Pancreas (tissue), 10 donors: ENCODE measurements at regions not wholly inside any gene's neighbourhood (a gene's known extent, or its start where the extent isn't known, plus 50 kb on each side); places are given as distances from the start of the nearest gene placed in this dataset.
"Not testable (repeated sequence)": the region's sequence is repeated elsewhere in the genome, so short reads cannot be mapped to it uniquely, and the experiment has no call there.

Experiments
- ATAC-seq, 4 donors: fragments of 200-7000 bp; cut with Tn5 transposase; one replicate each; pipeline versions ENCODE4 v1.8.0 to v1.9.1; 2020; ENCODE audit warnings: mild to moderate bottlenecking in 4 of 4, moderate library complexity in 4 of 4
- DNase-seq, 6 donors: peaks; one replicate each; pipeline ENCODE4 v3.0.0-alpha.2; 2020
- FAIRE-seq: peaks from 2 replicates; lab custom pipeline; 2012; peaks lifted over from hg19 to GRCh38; lab: Jason Lieb, UNC
- H3K27ac ChIP-seq, 4 donors: fragments of 200-600 bp; sonication (generic); 1 replicate in 3 of 4; 2 replicates in 1 of 4; pipeline versions ENCODE4 v1.5.0 to v1.8.0; 2020
- H3K27me3 ChIP-seq, 4 donors: fragments of 200-600 bp; one replicate each; pipeline ENCODE4 v1.8.0; 2021
- H3K36me3 ChIP-seq, 3 donors: fragments of 200-600 bp; sonication (generic) in 1 of 3; one replicate each; pipeline versions ENCODE4 v1.5.0 to v1.8.0; 2020 to 2021
- H3K4me1 ChIP-seq, 3 donors: fragments of 200-600 bp; one replicate each; pipeline ENCODE4 v1.8.0; 2021
- H3K4me3 ChIP-seq, 4 donors: fragments of 200-600 bp; sonication (generic) in 2 of 4; one replicate each; pipeline versions ENCODE4 v1.5.0 to v1.8.0; 2020 to 2021
- H3K9me3 ChIP-seq, 4 donors: fragments of 200-600 bp; one replicate each; pipeline ENCODE4 v1.8.0; 2021
- WGBS, 2 donors: extraction: QIAGEN DNeasy Blood & Tissue Kit; methylation state at CpG; one replicate each; pipeline ENCODE4 v1.1.7; 2013; 5-methylcytosine and 5-hydroxymethylcytosine counted together
- intact Hi-C, 3 donors: fragments of 100-400 bp; cut with DNase I; formaldehyde crosslinking; loops; one replicate each; pipeline versions ENCODE4 v1.11.1 to v1.14.2; 2022
- TF ChIP-seq, protein P1 (sequence below), 4 donors: fragments of 200-600 bp; sonication (generic) in 3 of 4; IDR thresholded peaks; one replicate each; pipeline versions ENCODE4 v1.5.0 to v1.8.0; 2021; ENCODE audit warnings: antibody characterized with exemption in 4 of 4
- donor health status: healthy with polysubstance abuse.
- donor health status: DM: no; HTN: no; CAD: no; lungs with moderate emphysema.
- donor health status: DM: no; HTN: no; CAD: no.
- donor health status: control.
- donor health status: control.
- donor health status: Bipolar disorder and iron deficiency.
- donor health status: DM: yes; HTN: yes; CAD: no.
- donor health status: DM: no; HTN: no; CAD: no.
- donor health status: DM: no; HTN: no; CAD: no.
- donor health status: DM: yes; HTN: yes; CAD: no.

DNA sequence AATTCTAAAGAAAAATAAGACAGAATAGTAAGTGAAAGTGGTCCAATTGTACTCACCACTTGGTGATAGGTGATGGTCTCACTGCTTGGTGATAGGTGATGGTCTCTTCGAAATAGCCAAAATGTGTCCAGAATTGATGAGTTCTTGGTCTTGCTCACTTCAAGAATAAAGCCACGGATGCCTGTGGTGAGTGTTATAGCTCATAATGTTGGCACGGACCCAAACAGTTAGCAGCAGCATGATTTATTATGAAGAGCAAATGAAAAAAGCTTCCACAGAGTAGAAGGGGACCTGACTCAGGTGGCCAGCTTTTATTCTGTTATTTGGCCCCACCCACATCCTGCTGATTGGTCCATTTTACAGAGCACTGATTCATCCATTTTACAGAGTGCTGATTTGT lies 272.6 kb downstream of the RPS4Y2 start:
- no peak for DNase-seq
- TF ChIP-seq, protein P1, sequence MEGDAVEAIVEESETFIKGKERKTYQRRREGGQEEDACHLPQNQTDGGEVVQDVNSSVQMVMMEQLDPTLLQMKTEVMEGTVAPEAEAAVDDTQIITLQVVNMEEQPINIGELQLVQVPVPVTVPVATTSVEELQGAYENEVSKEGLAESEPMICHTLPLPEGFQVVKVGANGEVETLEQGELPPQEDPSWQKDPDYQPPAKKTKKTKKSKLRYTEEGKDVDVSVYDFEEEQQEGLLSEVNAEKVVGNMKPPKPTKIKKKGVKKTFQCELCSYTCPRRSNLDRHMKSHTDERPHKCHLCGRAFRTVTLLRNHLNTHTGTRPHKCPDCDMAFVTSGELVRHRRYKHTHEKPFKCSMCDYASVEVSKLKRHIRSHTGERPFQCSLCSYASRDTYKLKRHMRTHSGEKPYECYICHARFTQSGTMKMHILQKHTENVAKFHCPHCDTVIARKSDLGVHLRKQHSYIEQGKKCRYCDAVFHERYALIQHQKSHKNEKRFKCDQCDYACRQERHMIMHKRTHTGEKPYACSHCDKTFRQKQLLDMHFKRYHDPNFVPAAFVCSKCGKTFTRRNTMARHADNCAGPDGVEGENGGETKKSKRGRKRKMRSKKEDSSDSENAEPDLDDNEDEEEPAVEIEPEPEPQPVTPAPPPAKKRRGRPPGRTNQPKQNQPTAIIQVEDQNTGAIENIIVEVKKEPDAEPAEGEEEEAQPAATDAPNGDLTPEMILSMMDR (IDR thresholded peaks at IDR 0.05): no peak

DNA sequence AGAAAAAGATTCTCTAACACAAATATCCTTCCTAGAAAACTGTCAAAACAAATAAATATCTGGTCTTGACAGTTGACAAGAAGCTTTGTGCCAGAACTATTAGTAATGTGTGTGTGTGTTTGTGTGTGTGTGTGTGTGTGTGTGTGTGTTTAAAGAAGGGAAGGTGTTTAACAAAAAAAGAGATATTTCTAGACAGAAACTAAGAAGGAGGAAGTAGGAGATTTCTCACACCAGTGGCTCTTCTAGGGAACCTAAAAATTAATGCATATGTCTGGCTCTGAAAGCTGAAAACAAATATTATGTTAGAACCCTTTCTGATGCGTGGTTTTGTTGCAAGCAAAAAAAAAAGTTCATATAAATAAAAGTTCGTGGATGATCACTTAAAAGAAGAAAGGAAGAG lies 277.5 kb downstream of the RPS4Y2 start:
- no peaks in the 10 kb centered on the region for H3K9me3 ChIP-seq
- FAIRE-seq: no peak
- WGBS, 2 donors: 28% methylated on average over 2 of the region's 2 CpGs; no CpG with 5 or more reads in 1 of the 2 donors

More for the DNA sequence above, 272.6 kb downstream of the RPS4Y2 start:
- H3K36me3 ChIP-seq: no peaks in the 10 kb centered on the region
- no peaks in the 10 kb centered on the region for H3K4me1 ChIP-seq
- H3K27me3 ChIP-seq: no peaks in the 10 kb centered on the region
- ATAC-seq: no peak
- no peaks in the 10 kb centered on the region for H3K9me3 ChIP-seq
- no peak overlapping the region for H3K4me3 ChIP-seq
- intact Hi-C loops: no loop called here
- no peak for FAIRE-seq
- 14% methylated on average over 3 of the region's 3 CpGs; no CpG with 5 or more reads in 1 of the 2 donors for WGBS, 2 donors
- no peak overlapping the region for H3K27ac ChIP-seq

DNA sequence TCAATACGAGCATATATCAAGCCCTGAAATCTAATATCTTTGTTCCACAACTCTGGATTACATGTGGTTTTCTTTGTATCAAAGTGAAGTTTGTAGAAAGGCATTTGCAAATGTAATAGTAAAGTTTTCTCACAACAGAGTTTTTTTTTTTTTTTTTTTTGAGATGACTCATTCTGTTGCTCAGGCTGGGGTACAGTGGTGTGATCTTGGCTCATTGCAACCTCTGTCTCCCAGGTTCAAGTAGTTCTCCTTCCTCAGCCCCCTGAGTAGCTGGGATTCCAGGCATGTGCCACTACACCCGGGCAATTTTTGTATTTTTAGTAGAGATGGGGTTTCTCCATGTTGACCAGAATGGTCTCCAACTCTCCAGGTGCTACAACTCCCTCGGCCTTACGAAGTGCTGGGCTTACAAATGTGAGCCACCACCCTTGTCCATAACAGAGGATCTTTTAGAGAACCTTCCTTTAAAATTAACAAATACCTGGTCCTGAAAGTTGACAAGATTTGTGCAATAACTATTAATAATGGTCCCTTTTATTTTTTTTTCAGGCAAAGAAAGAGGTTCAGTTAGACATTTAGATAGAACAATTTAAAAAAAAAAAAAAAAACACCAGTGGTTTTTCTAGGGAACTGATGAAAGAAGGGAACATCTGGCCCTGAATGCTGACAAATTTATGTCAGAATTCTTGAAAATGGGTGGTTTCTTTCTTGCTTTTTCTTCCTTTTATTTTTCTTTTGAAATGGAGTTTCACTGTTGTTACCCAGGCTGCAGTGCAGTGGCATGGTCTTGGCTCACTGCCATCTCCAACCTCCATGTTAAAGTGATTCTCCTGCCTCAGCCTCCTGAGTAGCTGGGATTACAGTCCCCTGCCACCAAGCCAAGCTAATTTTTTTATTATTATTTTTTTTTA lies 278.5 kb downstream of the RPS4Y2 start:
- ATAC-seq (no peak), FAIRE-seq (no peak), DNase-seq (no peak)
- intact Hi-C loops: no loop called here
- WGBS, 2 donors: 30% methylated on average over 4 of the region's 4 CpGs; no CpG with 5 or more reads in 1 of the 2 donors
- Histone ChIP-seq H3K27ac (no peak overlapping the region), H3K4me1 (no peaks in the 10 kb centered on the region), H3K27me3 (no peaks in the 10 kb centered on the region), H3K9me3 (no peaks in the 10 kb centered on the region), H3K36me3 (no peaks in the 10 kb centered on the region), H3K4me3 (no peak overlapping the region)
- TF ChIP-seq, protein P1 (IDR thresholded peaks at IDR 0.05): no peak

More for the DNA sequence above, 277.5 kb downstream of the RPS4Y2 start:
- DNase-seq (no peak), ATAC-seq (no peak)
- TF ChIP-seq, protein P1 (IDR thresholded peaks at IDR 0.05): no peak
- H3K4me1 ChIP-seq: no peaks in the 10 kb centered on the region
- H3K4me3 ChIP-seq: no peak overlapping the region
- H3K27me3 ChIP-seq: no peaks in the 10 kb centered on the region
- intact Hi-C loops: no loop called here
- H3K36me3 ChIP-seq: no peaks in the 10 kb centered on the region
- H3K27ac ChIP-seq: no peak overlapping the region

DNA sequence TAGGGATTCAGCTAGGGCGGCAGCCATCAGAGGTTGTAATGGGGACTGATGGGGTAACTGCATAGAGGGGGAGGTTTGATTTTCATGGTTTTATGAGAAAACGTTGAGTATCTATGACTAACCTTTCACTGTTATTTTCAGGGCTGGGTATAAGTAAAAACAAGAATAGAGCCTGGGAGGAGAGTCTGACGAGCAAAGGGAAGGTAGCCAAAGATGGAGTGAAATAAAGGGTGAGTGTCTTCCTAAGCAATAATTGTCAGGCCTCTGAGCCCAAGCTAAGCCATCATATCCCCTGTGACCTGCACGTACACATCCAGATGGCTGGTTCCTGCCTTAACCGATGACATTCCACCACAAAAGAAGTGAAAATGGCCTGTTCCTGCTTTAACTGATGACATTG lies 281.5 kb downstream of the RPS4Y2 start:
- DNase-seq, FAIRE-seq, ATAC-seq, H3K27ac ChIP-seq, H3K4me3 ChIP-seq, intact Hi-C loops, H3K9me3 ChIP-seq, H3K4me1 ChIP-seq, H3K27me3 ChIP-seq, H3K36me3 ChIP-seq: not testable (repeated sequence)
- 45% methylated on average over 5 of the region's 5 CpGs; no CpG with 5 or more reads in 1 of the 2 donors for WGBS, 2 donors

DNA sequence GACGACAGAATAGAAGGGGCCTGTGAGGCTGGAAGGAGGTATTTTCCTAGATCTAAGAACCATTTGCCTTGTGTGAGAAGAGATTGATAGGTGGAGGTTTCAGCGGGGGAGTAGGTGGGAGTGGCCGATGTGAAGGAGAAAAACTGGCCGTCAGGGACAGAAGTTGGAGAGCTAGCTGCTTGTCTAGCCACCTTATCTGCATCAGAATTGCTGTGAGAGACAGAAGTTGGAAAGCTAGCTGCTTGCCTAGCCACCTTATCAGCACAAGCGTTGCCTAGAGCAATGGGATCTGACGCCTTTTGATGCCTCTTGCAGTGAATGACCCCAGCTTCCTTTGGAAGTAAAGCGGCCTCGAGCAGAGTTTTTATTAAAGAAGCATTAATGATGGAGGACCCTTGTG lies 283.9 kb downstream of the RPS4Y2 start:
- no peak overlapping the region for H3K27ac ChIP-seq
- FAIRE-seq (no peak), DNase-seq (no peak), ATAC-seq (no peak)
- no peaks in the 10 kb centered on the region for H3K4me1 ChIP-seq
- TF ChIP-seq, protein P1 (IDR thresholded peaks at IDR 0.05): no peak
- H3K9me3 ChIP-seq: no peaks in the 10 kb centered on the region
- H3K27me3 ChIP-seq: no peaks in the 10 kb centered on the region
- 58% methylated on average over 8 of the region's 8 CpGs; no CpG with 5 or more reads in 1 of the 2 donors for WGBS, 2 donors
- no peaks in the 10 kb centered on the region for H3K36me3 ChIP-seq
- intact Hi-C loops: no loop called here
- no peak overlapping the region for H3K4me3 ChIP-seq

DNA sequence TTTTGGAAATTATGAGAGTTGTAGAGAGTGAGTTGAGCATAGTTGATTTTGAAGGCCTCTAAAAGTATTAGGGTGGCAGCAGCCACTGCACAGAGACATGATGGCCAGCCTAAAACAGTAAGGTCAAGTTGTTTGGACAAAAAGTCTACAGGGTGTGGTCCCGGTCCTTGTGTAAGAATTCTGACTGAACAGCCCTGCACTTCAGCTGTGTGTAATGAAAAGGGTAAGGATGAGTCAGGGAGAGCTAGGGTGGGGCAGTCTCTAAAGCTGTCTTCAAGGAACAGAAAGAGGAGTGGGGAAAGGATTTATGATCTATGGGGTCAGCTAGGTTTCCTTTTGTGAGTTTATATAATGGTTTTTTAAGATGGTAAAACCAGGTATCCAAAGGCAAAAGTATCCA lies 284.8 kb downstream of the RPS4Y2 start:
- FAIRE-seq, intact Hi-C loops, H3K27me3 ChIP-seq, H3K9me3 ChIP-seq, ATAC-seq, DNase-seq, H3K36me3 ChIP-seq, H3K4me3 ChIP-seq, H3K4me1 ChIP-seq, H3K27ac ChIP-seq: not testable (repeated sequence)
- WGBS, 2 donors: 53% methylated on average over 1 of the region's 1 CpG; no CpG with 5 or more reads in 1 of the 2 donors
